ENCODE measurements at regions not wholly inside any gene's neighbourhood (a gene's known extent, or its start where the extent isn't known, plus 50 kb on each side); places are given as distances from the start of the nearest gene placed in this dataset.

DNA sequence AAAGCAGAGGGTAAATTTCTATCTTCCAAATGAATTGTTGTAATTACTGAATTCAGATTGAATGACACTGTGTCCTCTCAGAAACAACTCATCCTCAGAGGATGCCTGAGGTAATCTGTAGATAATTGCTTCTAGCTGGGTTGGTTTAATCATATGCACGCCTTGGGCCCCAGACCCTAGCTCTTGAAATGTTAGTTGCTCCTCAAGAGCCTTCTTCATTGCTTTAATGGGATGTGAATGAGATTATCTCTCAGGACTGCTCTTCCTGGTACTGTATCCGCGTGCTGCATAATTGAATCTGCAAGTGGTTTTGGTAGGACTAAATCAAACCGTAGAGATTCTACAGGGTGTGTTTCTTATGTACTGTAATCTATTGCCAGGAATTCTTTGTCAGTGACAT is 569.3 kb upstream of the NEGR1 start:
- DNase-seq (ENCODE audit: low read depth), result no peak
- in situ Hi-C loops (cut with HindIII; ENCODE audit: low pct_unique_long_range_greater_than_20kb, low sequenced_read_pairs), result no loop called here

- in situ Hi-C loops (cut with HindIII; ENCODE audit: low pct_unique_long_range_greater_than_20kb, low sequenced_read_pairs), result no loop called here
- no peak for DNase-seq (ENCODE audit: low read depth)
These were observed 566.7 kb upstream of the NEGR1 start for GRCh38 chr1:72848997-72849396.

GRCh38 chr1:72847651-72848050 is 565.3 kb upstream of the NEGR1 start:
- in situ Hi-C loops (cut with HindIII; ENCODE audit: low pct_unique_long_range_greater_than_20kb, low sequenced_read_pairs), result no loop called here
- no peak for DNase-seq (ENCODE audit: low read depth)

DNA sequence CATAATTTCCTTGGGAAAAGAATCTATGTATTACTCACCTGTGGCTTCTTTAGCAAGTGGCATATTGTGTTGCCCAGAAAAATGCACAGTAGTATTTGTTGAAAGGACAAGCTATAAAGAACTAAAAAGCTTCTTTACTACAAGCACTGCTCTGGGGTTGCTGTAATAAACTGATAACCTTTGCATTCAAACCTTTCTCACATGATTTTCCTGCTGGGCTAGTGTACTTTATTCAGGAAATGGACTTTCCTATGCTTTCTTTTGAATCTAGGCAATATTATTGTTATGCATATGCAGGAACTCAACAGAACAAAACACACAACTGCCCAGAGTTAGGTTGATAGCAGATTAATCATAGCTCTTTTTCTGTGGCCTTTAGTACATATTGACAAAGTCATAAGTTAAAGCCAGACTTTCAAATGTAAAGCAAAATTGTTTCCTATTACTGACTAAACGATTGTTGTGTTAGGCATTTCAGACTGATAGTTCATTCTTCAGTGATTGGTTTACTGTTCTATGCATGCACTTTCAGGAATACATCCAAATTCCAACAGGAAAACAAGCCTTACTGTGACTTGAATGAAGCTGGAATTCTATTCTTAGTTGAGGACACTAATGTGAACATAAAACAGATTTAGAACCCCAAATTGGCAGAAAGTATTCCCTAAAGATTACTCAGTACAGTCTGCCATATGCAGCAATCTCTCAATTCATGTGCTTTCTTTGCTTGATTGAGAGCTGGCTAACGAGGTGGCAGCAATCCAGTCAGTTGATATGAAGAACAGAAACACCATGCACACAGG is 564.3 kb upstream of the NEGR1 start:
- no peak for DNase-seq (ENCODE audit: low read depth)
- in situ Hi-C loops (cut with HindIII; ENCODE audit: low pct_unique_long_range_greater_than_20kb, low sequenced_read_pairs), result no loop called here

DNA sequence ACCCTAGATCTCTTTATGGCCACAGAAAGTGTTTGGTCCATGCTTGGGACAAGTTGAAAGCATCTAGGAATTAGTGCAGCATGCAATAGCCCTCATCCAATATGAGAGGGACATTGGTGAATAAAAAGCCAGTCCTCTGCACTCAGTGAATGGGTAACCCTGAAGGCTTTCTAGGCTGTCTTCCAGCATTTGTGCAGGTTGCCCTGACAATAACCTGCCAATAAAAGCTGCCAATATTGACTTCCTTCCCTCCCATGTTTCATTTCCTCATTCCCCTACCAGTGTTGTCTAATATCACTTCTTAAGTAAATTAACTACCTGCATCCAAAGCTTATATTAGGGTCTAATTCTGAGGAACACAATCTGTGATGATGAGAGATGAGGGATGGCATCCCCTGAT is 563.6 kb upstream of the NEGR1 start:
- in situ Hi-C loops (cut with HindIII; ENCODE audit: low pct_unique_long_range_greater_than_20kb, low sequenced_read_pairs), result no loop called here
- no peak for DNase-seq (ENCODE audit: low read depth)

DNA sequence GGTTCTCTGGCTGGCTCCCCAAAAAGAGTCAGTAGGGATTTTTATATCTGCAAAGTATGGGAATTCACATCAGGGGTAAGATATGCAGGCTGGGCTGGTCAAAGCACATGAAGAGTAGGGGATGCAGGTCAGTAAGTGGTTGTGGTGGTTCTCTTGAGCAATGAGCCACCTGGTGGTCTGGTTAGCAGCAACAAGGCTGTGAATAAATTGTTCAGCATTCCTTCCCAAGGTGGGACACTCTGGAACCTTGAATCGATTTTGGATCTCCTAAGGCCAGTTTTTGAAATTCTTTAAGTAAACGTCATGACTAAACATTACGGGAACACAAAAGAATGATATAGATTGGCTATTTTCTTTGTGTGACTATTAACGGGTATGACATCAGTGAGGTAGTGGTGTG is 563.0 kb upstream of the NEGR1 start:
- no peak for DNase-seq (ENCODE audit: low read depth)
- in situ Hi-C loops (cut with HindIII; ENCODE audit: low pct_unique_long_range_greater_than_20kb, low sequenced_read_pairs), result no loop called here

- in situ Hi-C loops (cut with HindIII; ENCODE audit: low pct_unique_long_range_greater_than_20kb, low sequenced_read_pairs), result no loop called here
- no peak for DNase-seq (ENCODE audit: low read depth)
These were observed 555.4 kb upstream of the NEGR1 start for GRCh38 chr1:72837781-72838180.

DNA sequence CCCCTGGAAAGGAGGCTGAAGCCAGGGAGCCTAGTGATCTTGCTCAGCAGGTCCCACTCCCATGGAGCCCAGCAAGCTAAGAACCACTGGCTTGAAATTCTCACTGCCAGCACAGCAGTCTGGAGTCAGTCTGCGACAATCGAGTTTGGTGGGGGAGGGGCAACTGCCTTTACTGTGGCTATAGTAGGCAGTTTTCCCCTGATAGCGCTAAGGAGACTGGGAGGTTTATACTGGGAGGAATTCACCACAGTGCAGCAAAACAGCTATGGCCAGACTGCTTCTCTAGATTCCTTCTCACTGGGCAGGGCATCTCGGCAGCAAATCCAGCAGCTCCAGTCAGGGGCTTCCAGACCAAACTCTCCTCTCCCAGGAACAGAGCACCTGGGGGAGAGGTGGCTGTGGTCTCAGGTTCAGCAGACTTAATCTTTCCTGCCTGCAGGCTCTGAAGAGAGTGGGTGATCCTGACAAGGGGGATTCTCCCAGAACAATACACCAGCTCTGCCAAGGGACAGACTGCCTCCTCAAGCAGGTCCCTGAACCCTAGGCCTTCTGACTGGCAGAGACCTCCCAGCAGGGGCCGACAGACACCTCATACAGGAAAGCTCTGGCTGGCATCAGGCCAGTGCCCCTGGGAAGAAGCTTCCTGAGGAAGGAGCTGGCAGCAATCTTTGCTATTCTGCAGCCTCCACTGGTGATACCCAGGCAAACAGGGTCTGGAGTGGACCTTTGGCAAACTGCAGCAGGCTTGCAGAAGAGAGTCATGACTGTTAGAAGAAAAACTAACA is 548.5 kb upstream of the NEGR1 start:
- in situ Hi-C loops (cut with HindIII; ENCODE audit: low pct_unique_long_range_greater_than_20kb, low sequenced_read_pairs), result no loop called here
- no peak for DNase-seq (ENCODE audit: low read depth)

DNA sequence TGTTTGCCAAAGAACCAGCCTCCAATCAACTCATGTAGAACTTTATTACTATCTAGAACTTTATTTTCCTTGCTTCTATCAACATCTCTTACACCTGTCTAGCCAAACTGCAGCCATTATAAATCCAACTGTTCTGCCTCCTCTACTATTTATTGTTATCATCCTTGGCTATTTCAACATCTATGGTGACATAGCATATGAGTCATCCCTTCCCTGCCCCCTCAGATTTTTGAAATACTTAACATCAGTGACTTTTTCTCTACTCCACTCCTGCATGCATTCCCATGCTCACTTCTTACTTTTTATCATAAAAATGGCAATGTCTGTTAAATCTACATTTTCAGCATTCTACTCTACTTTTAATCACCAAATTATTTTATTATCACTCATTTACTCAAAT is 544.9 kb upstream of the NEGR1 start:
- peak; percentile 19 for DNase-seq (ENCODE audit: low read depth)

GRCh38 chr1:72804541-72804940 is 522.2 kb upstream of the NEGR1 start:
- no peak for DNase-seq (ENCODE audit: low read depth)
- in situ Hi-C loops (cut with HindIII; ENCODE audit: low pct_unique_long_range_greater_than_20kb, low sequenced_read_pairs), result no loop called here

More for the DNA sequence above, 544.9 kb upstream of the NEGR1 start:
- in situ Hi-C loops (cut with HindIII; ENCODE audit: low pct_unique_long_range_greater_than_20kb, low sequenced_read_pairs), result no loop called here

GRCh38 chr1:72781038-72781437 is 498.7 kb upstream of the NEGR1 start:
- in situ Hi-C loops (cut with HindIII; ENCODE audit: low pct_unique_long_range_greater_than_20kb, low sequenced_read_pairs), result no loop called here
- no peak for DNase-seq (ENCODE audit: low read depth)

DNA sequence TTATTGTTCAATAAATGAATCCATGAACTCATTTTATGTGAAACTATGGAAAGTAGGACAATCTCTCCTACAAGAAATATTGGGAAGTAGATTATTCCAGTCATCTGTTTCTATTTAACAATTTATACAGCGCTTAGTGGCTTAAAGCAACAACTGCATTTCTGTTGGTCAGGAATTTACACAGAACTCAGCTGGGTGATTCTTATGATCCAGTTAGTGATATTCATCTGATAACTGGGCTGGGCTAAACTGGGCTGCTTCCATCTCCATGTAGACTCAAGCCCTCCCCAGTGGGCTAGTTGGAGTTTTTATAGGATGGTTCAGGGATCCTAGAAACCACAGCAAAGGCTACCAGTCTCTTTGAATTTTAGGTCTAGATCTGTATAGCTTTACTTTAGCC is 497.9 kb upstream of the NEGR1 start:
- no peak for DNase-seq (ENCODE audit: low read depth)
- in situ Hi-C loops (cut with HindIII; ENCODE audit: low pct_unique_long_range_greater_than_20kb, low sequenced_read_pairs), result no loop called here

GRCh38 chr1:72777918-72778317 is 495.6 kb upstream of the NEGR1 start:
- in situ Hi-C loops (cut with HindIII; ENCODE audit: low pct_unique_long_range_greater_than_20kb, low sequenced_read_pairs), result no loop called here
- no peak for DNase-seq (ENCODE audit: low read depth)

- in situ Hi-C loops (cut with HindIII; ENCODE audit: low pct_unique_long_range_greater_than_20kb, low sequenced_read_pairs), result no loop called here
- DNase-seq (ENCODE audit: low read depth), result no peak
These were observed 481.1 kb upstream of the NEGR1 start for GRCh38 chr1:72763481-72763880.

DNA sequence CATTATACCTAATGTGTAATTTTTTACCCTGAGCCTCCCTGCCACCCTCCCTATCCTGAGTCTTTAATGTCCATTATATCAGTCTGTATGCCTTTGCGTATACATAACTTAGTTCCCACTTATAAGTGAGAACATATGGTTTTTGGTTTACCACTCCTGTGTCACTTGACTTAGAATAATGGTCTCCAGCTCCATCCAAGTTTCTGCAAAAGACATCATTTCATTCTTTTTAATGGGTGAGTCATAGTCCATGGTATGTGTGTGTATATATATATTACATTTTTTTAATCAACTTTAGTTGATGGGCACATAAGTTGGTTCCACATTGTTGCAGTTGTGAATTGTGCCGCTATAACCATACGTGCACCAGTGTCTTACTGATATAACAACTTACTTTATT is 477.1 kb upstream of the NEGR1 start:
- no peak for DNase-seq (ENCODE audit: low read depth)
- in situ Hi-C loops (cut with HindIII; ENCODE audit: low pct_unique_long_range_greater_than_20kb, low sequenced_read_pairs), result no loop called here

DNA sequence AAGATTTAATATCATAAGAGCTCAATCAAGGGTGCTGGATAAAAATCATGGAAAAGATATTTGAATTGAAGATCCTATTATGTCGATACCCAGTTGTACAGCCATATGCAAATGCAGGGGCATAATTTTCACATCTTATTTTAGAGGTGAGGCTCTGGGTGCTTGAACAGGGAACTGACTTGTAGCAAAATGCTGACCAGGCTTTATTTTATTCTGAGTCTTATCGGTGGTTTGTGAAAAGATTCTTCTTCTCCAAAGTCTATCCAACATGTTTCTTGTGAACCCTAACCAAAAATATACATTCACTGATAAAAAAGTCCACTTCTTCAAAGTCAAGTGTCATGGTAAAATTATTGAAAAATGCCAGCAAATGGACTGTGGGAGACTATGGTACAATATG is 475.5 kb upstream of the NEGR1 start:
- in situ Hi-C loops (cut with HindIII; ENCODE audit: low pct_unique_long_range_greater_than_20kb, low sequenced_read_pairs), result no loop called here
- DNase-seq (ENCODE audit: low read depth), result no peak

DNA sequence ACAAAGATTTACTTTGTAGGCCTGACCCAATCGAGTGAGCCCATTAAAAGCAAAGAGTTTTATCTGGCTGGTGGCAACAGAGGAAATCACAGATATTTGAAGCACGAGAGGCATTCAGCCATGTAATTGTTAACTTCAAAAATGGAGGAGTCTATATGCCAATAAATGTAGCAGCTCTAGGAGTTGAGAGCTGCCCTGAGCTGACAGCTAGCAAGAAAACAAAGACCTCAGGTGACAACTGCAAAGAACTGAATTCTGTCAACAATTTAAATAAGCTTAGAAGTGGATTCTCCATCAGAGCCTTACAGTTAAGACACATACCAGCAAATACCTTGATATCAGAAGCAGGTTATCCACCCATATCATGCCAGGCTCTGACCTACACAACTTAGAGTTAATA is 463.1 kb upstream of the NEGR1 start:
- no peak for DNase-seq (ENCODE audit: low read depth)
- in situ Hi-C loops (cut with HindIII; ENCODE audit: low pct_unique_long_range_greater_than_20kb, low sequenced_read_pairs), result no loop called here

- no peak for DNase-seq (ENCODE audit: low read depth)
These were observed 452.1 kb upstream of the NEGR1 start for GRCh38 chr1:72734415-72734814.

GRCh38 chr1:72724951-72725861 is 442.9 kb upstream of the NEGR1 start:
- in situ Hi-C loops (cut with HindIII; ENCODE audit: low pct_unique_long_range_greater_than_20kb, low sequenced_read_pairs), result no loop called here
- no peak for DNase-seq (ENCODE audit: low read depth)

More at GRCh38 chr1:72734415-72734814, 452.1 kb upstream of the NEGR1 start:
- in situ Hi-C loops (cut with HindIII; ENCODE audit: low pct_unique_long_range_greater_than_20kb, low sequenced_read_pairs), result no loop called here
